ENCODE measurements at regions not wholly inside any gene's neighbourhood (a gene's known extent, or its start where the extent isn't known, plus 50 kb on each side); places are given as distances from the start of the nearest gene placed in this dataset.

GRCh38 chr20:58010666-58011065 is 217.8 kb downstream of the ANKRD60 start:
- WGBS, 2 donors, result 92 to 93% methylated on average over 13 of the region's 13 CpGs
- Histone ChIP-seq H3K27ac (no peak overlapping the region), H3K4me1 (no peaks in the 10 kb centered on the region), H3K36me3 (no peaks in the 10 kb centered on the region), H3K9me3 (no peaks in the 10 kb centered on the region), H3K4me3 (no peak overlapping the region), H3K27me3 (peaks cover 0 to 7% (median 0%) of the 10 kb centered on the region in 3 donors)
- TF ChIP-seq CTCF (IDR thresholded peaks at IDR 0.05), result no peak
- no peak for TF ChIP-seq POLR2A (IDR thresholded peaks at IDR 0.05)
- no peak for TF ChIP-seq EP300 (IDR thresholded peaks at IDR 0.05)
- TF ChIP-seq POLR2AphosphoS5 (IDR thresholded peaks at IDR 0.05), result no peak
- no peak for DNase-seq
- intact Hi-C loops (cut with DNase I), result no loop called here

GRCh38 chr20:58010186-58010585 is 218.3 kb downstream of the ANKRD60 start:
- Histone ChIP-seq H3K4me3 (no peak overlapping the region), H3K9me3 (no peaks in the 10 kb centered on the region), H3K27ac (no peak overlapping the region), H3K27me3 (peaks cover 0 to 7% (median 0%) of the 10 kb centered on the region in 3 donors), H3K4me1 (no peaks in the 10 kb centered on the region), H3K36me3 (no peaks in the 10 kb centered on the region)
- TF ChIP-seq POLR2A (IDR thresholded peaks at IDR 0.05) (no peak), EP300 (IDR thresholded peaks at IDR 0.05) (no peak), POLR2AphosphoS5 (IDR thresholded peaks at IDR 0.05) (no peak), CTCF (IDR thresholded peaks at IDR 0.05) (no peak)
- 92 to 95% methylated on average over 7 of the region's 7 CpGs for WGBS, 2 donors
- intact Hi-C loops (cut with DNase I), result no loop called here
- DNase-seq, result no peak

GRCh38 chr20:58008866-58009265 is 219.6 kb downstream of the ANKRD60 start:
- Histone ChIP-seq H3K36me3 (no peaks in the 10 kb centered on the region), H3K27ac (no peak overlapping the region), H3K27me3 (peaks cover 0 to 7% (median 0%) of the 10 kb centered on the region in 3 donors), H3K4me3 (no peak overlapping the region), H3K9me3 (no peaks in the 10 kb centered on the region), H3K4me1 (no peaks in the 10 kb centered on the region)
- 83 to 85% methylated on average over 4 of the region's 4 CpGs for WGBS, 2 donors
- intact Hi-C loops (cut with DNase I), result no loop called here
- no peak for DNase-seq
- no peak for TF ChIP-seq POLR2AphosphoS5 (IDR thresholded peaks at IDR 0.05)

GRCh38 chr20:58008413-58008812 is 220.0 kb downstream of the ANKRD60 start:
- DNase-seq, result no peak
- no peaks in the 10 kb centered on the region for H3K4me1 ChIP-seq

GRCh38 chr20:58007947-58008346 is 220.5 kb downstream of the ANKRD60 start:
- no peak overlapping the region for H3K4me3 ChIP-seq
- TF ChIP-seq POLR2AphosphoS5 (IDR thresholded peaks at IDR 0.05) (no peak), POLR2A (IDR thresholded peaks at IDR 0.05) (no peak)
- 93 to 100% methylated on average over 2 of the region's 2 CpGs for WGBS, 2 donors
- no peaks in the 10 kb centered on the region for H3K36me3 ChIP-seq
- no peak for DNase-seq
- H3K4me1 ChIP-seq, result no peaks in the 10 kb centered on the region
- H3K9me3 ChIP-seq, result no peaks in the 10 kb centered on the region
- intact Hi-C loops (cut with DNase I), result no loop called here
- H3K27ac ChIP-seq, result no peak overlapping the region
- H3K27me3 ChIP-seq, result peaks cover 0 to 7% (median 0%) of the 10 kb centered on the region in 3 donors

More at GRCh38 chr20:58008413-58008812, 220.0 kb downstream of the ANKRD60 start:
- no peak overlapping the region for H3K27ac ChIP-seq
- H3K9me3 ChIP-seq, result no peaks in the 10 kb centered on the region
- TF ChIP-seq POLR2A (IDR thresholded peaks at IDR 0.05) (no peak), POLR2AphosphoS5 (IDR thresholded peaks at IDR 0.05) (no peak), EP300 (IDR thresholded peaks at IDR 0.05) (no peak), CTCF (IDR thresholded peaks at IDR 0.05) (no peak)
- H3K36me3 ChIP-seq, result no peaks in the 10 kb centered on the region
- intact Hi-C loops (cut with DNase I), result no loop called here
- H3K4me3 ChIP-seq, result no peak overlapping the region
- WGBS, 2 donors, result 92 to 93% methylated on average over 13 of the region's 13 CpGs
- peaks cover 0 to 7% (median 0%) of the 10 kb centered on the region in 3 donors for H3K27me3 ChIP-seq
